ENCODE measurements at regions not wholly inside any gene's neighbourhood (a gene's known extent, or its start where the extent isn't known, plus 50 kb on each side); places are given as distances from the start of the nearest gene placed in this dataset.
A peak's percentile ranks its signal among the peaks of the same experiment; 100 is the strongest.

GRCh38 chr6:145350928-145351327, 384.4 kb downstream of the EPM2A start:
- H3K4me3 ChIP-seq (ENCODE audit: low read depth, low read length) = peak overlapping the region; percentile 21
- no peak for TF ChIP-seq CTCF (IDR thresholded peaks at IDR 0.05; ENCODE audit: borderline replicate concordance, insufficient read depth, low read depth, low read length)

GRCh38 chr6:145352382-145353080, 382.8 kb downstream of the EPM2A start:
- no peak overlapping the region for H3K4me3 ChIP-seq (ENCODE audit: low read depth, low read length)
- no peak for TF ChIP-seq CTCF (IDR thresholded peaks at IDR 0.05; ENCODE audit: borderline replicate concordance, insufficient read depth, low read depth, low read length)

- no peak overlapping the region for H3K4me3 ChIP-seq (ENCODE audit: low read depth, low read length)
- no peak for TF ChIP-seq CTCF (IDR thresholded peaks at IDR 0.05; ENCODE audit: borderline replicate concordance, insufficient read depth, low read depth, low read length)
Observed at GRCh38 chr6:145360865-145361264, 374.5 kb downstream of the EPM2A start.

GRCh38 chr6:145367149-145367548, 368.2 kb downstream of the EPM2A start:
- no peak for TF ChIP-seq CTCF (IDR thresholded peaks at IDR 0.05; ENCODE audit: borderline replicate concordance, insufficient read depth, low read depth, low read length)
- H3K4me3 ChIP-seq (ENCODE audit: low read depth, low read length) = no peak overlapping the region

GRCh38 chr6:145368075-145368474, 367.2 kb downstream of the EPM2A start:
- TF ChIP-seq CTCF (IDR thresholded peaks at IDR 0.05; ENCODE audit: borderline replicate concordance, insufficient read depth, low read depth, low read length) = no peak

GRCh38 chr6:145370559-145370958, 364.8 kb downstream of the EPM2A start:
- no peak for TF ChIP-seq CTCF (IDR thresholded peaks at IDR 0.05; ENCODE audit: borderline replicate concordance, insufficient read depth, low read depth, low read length)
- H3K4me3 ChIP-seq (ENCODE audit: low read depth, low read length) = no peak overlapping the region

More at GRCh38 chr6:145368075-145368474, 367.2 kb downstream of the EPM2A start:
- no peak overlapping the region for H3K4me3 ChIP-seq (ENCODE audit: low read depth, low read length)

- no peak overlapping the region for H3K4me3 ChIP-seq (ENCODE audit: low read depth, low read length)
Observed at GRCh38 chr6:145372671-145373151, 362.6 kb downstream of the EPM2A start.

More at GRCh38 chr6:145372671-145373151, 362.6 kb downstream of the EPM2A start:
- no peak for TF ChIP-seq CTCF (IDR thresholded peaks at IDR 0.05; ENCODE audit: borderline replicate concordance, insufficient read depth, low read depth, low read length)
